ENCODE measurements at regions not wholly inside any gene's neighbourhood (a gene's known extent, or its start where the extent isn't known, plus 50 kb on each side); places are given as distances from the start of the nearest gene placed in this dataset.

DNA sequence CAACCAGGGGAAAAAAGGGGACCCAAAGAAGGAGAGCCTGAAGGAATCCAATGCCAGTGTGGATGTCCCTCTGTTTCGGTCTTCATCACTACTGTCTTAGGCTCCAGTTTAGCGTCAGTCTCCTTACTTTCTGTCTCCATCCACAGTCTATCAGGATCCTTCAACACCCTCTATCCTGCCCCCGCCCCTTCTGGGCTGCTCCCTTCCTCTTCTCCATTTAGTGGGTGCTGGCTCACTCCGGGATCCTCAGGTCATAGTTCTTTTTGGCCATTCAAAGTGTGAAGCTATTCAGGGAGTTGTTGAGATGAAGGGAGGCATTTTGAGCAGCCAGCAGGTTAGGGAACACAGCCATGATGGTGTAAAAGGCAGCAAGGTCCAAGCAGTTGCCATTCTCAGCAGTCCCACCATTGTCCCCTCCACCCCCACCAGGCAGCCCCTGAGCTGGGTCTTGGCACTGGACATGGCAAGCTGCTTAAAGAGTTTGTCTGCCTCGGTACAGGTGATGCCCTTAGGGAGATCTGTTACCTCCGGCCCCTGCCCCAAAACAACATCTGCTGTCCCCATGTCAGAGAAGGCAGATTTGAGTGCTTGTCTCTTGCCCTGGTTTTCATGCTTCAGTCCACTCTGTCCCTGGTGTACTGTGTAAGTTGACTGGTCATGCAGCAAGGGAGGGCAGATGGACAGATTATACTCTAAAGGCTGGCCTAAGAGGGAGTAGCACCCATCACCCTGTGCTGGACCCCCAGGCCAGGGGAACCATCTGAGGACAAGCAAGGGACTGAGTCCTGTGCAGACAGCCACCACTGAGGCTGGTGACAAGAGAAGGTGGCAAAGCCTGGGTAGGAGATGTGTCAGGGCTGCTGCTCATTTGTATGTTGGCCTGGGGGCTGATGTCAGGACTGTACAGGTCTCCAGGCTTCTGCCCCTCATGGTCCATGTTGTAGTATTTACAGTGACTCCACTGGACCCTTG is 842.0 kb downstream of the HACE1 start:
- WGBS (ENCODE audit: insufficient coverage, low coverage, missing lambda C conversion rate) = 2% methylated on average over 6 of the region's 6 CpGs
- H3K4me3 ChIP-seq = no peak overlapping the region
- H3K79me2 ChIP-seq (ENCODE audit: control insufficient read depth, insufficient read depth, low read length) = no peaks in the 10 kb centered on the region
- ChIA-PET POLR2A (no interaction called here), CTCF (ENCODE audit: low intra/inter-chr PET ratio) (no interaction called here)
- H3K27ac ChIP-seq (ENCODE audit: extremely low read depth, low read depth, low read length) = no peak overlapping the region
- H3K4me1 ChIP-seq (replicated peaks in 1 of 2; ENCODE audit: control insufficient read depth in 2 of 2, insufficient read depth in 2 of 2, low read length in 2 of 2) = no peaks in the 10 kb centered on the region
- no peaks in the 10 kb centered on the region for H3K27me3 ChIP-seq (ENCODE audit: control insufficient read depth in 2 of 2, insufficient read depth in 2 of 2, low read length in 2 of 2)
- no peak overlapping the region for H2AFZ ChIP-seq (ENCODE audit: low read depth, low read length)
- H3K4me2 ChIP-seq (ENCODE audit: insufficient read depth, low read length) = no peak overlapping the region
- FAIRE-seq = no peak
- in situ Hi-C loops (cut with MboI) (no loop called here), intact Hi-C loops (cut with micrococcal nuclease) (no loop called here)
- no peaks in the 10 kb centered on the region for H3K9me1 ChIP-seq (ENCODE audit: control insufficient read depth, insufficient read depth, low read length)
- no peaks in the 10 kb centered on the region for H4K20me1 ChIP-seq (replicated peaks; ENCODE audit: control insufficient read depth, insufficient read depth, low read length)
- DNase-seq (ENCODE audit: extremely low read depth in 1 of 4, low spot score in 3 of 4) = no peak
- no peak overlapping the region for H3K9ac ChIP-seq (ENCODE audit: insufficient read depth in 1 of 2, low read depth in 2 of 2, low read length in 2 of 2)
- TF ChIP-seq ARID2 (IDR thresholded peaks at IDR 0.05) (no peak), SMC3 (conservative IDR thresholded peaks at IDR 0.05; ENCODE audit: insufficient read depth, low read depth, low read length) (no peak), ZFX (CRISPR knock-in tag; IDR thresholded peaks at IDR 0.05) (no peak), ZEB2 (IDR thresholded peaks at IDR 0.05) (no peak), TAF7 (tag; IDR thresholded peaks at IDR 0.05) (no peak), POLR3A (IDR thresholded peaks at IDR 0.05; ENCODE audit: borderline replicate concordance, extremely low read depth, insufficient read depth, insufficient read length) (no peak), SLC30A9 (CRISPR knock-in tag; IDR thresholded peaks at IDR 0.05) (no peak), SIN3B (IDR thresholded peaks at IDR 0.05; ENCODE audit: low read depth) (no peak), STAT5A (IDR thresholded peaks at IDR 0.05; ENCODE audit: borderline replicate concordance, low read length) (no peak)
- TF ChIP-seq, protein P1, sequence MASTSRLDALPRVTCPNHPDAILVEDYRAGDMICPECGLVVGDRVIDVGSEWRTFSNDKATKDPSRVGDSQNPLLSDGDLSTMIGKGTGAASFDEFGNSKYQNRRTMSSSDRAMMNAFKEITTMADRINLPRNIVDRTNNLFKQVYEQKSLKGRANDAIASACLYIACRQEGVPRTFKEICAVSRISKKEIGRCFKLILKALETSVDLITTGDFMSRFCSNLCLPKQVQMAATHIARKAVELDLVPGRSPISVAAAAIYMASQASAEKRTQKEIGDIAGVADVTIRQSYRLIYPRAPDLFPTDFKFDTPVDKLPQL (IDR thresholded peaks at IDR 0.05; ENCODE audit: extremely low read depth, insufficient read length) = no peak
- TF ChIP-seq, protein P2, sequence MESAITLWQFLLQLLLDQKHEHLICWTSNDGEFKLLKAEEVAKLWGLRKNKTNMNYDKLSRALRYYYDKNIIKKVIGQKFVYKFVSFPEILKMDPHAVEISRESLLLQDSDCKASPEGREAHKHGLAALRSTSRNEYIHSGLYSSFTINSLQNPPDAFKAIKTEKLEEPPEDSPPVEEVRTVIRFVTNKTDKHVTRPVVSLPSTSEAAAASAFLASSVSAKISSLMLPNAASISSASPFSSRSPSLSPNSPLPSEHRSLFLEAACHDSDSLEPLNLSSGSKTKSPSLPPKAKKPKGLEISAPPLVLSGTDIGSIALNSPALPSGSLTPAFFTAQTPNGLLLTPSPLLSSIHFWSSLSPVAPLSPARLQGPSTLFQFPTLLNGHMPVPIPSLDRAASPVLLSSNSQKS (CRISPR knock-in tag; IDR thresholded peaks at IDR 0.05) = no peak
- TF ChIP-seq, protein P3, sequence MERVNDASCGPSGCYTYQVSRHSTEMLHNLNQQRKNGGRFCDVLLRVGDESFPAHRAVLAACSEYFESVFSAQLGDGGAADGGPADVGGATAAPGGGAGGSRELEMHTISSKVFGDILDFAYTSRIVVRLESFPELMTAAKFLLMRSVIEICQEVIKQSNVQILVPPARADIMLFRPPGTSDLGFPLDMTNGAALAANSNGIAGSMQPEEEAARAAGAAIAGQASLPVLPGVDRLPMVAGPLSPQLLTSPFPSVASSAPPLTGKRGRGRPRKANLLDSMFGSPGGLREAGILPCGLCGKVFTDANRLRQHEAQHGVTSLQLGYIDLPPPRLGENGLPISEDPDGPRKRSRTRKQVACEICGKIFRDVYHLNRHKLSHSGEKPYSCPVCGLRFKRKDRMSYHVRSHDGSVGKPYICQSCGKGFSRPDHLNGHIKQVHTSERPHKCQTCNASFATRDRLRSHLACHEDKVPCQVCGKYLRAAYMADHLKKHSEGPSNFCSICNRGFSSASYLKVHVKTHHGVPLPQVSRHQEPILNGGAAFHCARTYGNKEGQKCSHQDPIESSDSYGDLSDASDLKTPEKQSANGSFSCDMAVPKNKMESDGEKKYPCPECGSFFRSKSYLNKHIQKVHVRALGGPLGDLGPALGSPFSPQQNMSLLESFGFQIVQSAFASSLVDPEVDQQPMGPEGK (CRISPR knock-in tag; IDR thresholded peaks at IDR 0.05; ENCODE audit: borderline replicate concordance) = no peak
- no peaks in the 10 kb centered on the region for H3K36me3 ChIP-seq (ENCODE audit: control insufficient read depth, insufficient read depth, low read length)
- no peak for ATAC-seq
- no TSS peak for BruUV-seq (replicated peaks)
- no peaks in the 10 kb centered on the region for H3K9me3 ChIP-seq (replicated peaks; ENCODE audit: control insufficient read depth, insufficient read depth, low read depth, low read length)
